Keratinocyte (primary cell): ENCODE measurements at regions not wholly inside any gene's neighbourhood (a gene's known extent, or its start where the extent isn't known, plus 50 kb on each side); places are given as distances from the start of the nearest gene placed in this dataset.

Experiments used
- EZH2 ChIP-seq: IDR thresholded peaks from one replicate; pipeline ENCODE4 v1.6.1; 2012; ENCODE audit warnings: inconsistent platforms, mild to moderate bottlenecking, low read length, moderate library complexity
- TF ChIP-seq, protein P1 (sequence below), 3 experiments: IDR thresholded peaks in 1 of 3; conservative IDR thresholded peaks in 1 of 3; optimal IDR thresholded peaks in 1 of 3; 2 replicates in 2 of 3; 3 replicates in 1 of 3; pipeline versions ENCODE3 to v1.5.1; 2011; ENCODE audit warnings: low read length in 3 of 3, mild to moderate bottlenecking in 3 of 3, moderate library complexity in 2 of 3, control low read depth in 1 of 3, inconsistent platforms in 1 of 3; ENCODE audit not compliant: insufficient read depth in 2 of 3; ENCODE audit errors: extremely low read depth in 1 of 3

- TF ChIP-seq, protein P1, sequence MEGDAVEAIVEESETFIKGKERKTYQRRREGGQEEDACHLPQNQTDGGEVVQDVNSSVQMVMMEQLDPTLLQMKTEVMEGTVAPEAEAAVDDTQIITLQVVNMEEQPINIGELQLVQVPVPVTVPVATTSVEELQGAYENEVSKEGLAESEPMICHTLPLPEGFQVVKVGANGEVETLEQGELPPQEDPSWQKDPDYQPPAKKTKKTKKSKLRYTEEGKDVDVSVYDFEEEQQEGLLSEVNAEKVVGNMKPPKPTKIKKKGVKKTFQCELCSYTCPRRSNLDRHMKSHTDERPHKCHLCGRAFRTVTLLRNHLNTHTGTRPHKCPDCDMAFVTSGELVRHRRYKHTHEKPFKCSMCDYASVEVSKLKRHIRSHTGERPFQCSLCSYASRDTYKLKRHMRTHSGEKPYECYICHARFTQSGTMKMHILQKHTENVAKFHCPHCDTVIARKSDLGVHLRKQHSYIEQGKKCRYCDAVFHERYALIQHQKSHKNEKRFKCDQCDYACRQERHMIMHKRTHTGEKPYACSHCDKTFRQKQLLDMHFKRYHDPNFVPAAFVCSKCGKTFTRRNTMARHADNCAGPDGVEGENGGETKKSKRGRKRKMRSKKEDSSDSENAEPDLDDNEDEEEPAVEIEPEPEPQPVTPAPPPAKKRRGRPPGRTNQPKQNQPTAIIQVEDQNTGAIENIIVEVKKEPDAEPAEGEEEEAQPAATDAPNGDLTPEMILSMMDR (optimal IDR thresholded peaks at IDR 0.05 in 1 of 3, IDR thresholded peaks at IDR 0.05 in 1 of 3, conservative IDR thresholded peaks at IDR 0.05 in 1 of 3; ENCODE audit: extremely low read depth in 1 of 3, insufficient read depth in 2 of 3, low read length in 3 of 3): no peak
- no peak for TF ChIP-seq EZH2
Observed at GRCh38 chr6:67825201-67825895, 809.7 kb upstream of the ADGRB3 start.
